ENCODE measurements at regions not wholly inside any gene's neighbourhood (a gene's known extent, or its start where the extent isn't known, plus 50 kb on each side); places are given as distances from the start of the nearest gene placed in this dataset.

DNA sequence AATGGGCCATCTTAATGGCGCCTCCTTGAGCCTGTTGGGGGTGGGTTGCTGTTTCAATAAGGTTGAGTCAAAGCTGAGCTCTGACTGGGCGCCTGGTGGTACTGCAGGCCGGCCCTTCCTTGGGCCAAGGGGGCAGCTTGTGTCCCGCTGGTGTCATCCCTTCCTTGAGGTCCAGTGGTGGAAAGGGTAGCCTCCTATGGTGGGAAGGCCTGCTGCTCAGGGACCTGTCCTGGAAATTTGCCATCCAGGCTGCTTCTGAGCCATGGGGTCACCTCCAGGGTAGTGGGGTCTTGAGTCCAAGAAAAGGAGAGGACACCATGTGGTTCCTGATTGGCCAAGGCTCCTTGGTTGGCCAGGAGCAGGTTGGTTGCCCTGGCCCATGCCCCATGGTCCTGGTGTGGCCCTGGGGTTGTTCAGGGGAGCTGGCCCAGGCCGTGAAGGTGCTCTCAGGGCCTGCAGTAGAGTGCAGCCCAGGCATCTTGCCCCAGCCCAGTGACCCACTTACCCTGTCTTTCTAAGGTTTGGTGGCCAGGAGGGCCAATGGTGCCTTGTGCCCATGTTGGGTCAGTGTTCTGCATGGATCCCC, 188.7 kb downstream of the UBE3A start:
- no peak for TF ChIP-seq POLR2A (IDR thresholded peaks at IDR 0.05)
- TF ChIP-seq, protein P1, sequence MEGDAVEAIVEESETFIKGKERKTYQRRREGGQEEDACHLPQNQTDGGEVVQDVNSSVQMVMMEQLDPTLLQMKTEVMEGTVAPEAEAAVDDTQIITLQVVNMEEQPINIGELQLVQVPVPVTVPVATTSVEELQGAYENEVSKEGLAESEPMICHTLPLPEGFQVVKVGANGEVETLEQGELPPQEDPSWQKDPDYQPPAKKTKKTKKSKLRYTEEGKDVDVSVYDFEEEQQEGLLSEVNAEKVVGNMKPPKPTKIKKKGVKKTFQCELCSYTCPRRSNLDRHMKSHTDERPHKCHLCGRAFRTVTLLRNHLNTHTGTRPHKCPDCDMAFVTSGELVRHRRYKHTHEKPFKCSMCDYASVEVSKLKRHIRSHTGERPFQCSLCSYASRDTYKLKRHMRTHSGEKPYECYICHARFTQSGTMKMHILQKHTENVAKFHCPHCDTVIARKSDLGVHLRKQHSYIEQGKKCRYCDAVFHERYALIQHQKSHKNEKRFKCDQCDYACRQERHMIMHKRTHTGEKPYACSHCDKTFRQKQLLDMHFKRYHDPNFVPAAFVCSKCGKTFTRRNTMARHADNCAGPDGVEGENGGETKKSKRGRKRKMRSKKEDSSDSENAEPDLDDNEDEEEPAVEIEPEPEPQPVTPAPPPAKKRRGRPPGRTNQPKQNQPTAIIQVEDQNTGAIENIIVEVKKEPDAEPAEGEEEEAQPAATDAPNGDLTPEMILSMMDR (IDR thresholded peaks at IDR 0.05) = no peak

Measured in uterus (tissue), 2 donors.